Vagina (tissue), 2 donors: ENCODE measurements at regions not wholly inside any gene's neighbourhood (a gene's known extent, or its start where the extent isn't known, plus 50 kb on each side); places are given as distances from the start of the nearest gene placed in this dataset.

ENCODE experiments used
- CTCF ChIP-seq, 3 experiments: fragments of 450-650 bp in 2 of 3; fragments of 200-600 bp in 1 of 3; sonication (generic) in 1 of 3; IDR thresholded peaks; one replicate each; pipeline ENCODE4 v1.5.1; 2017 to 2019; ENCODE audit warnings: antibody characterized with exemption in 3 of 3, mild to moderate bottlenecking in 2 of 3, moderate library complexity in 2 of 3
- POLR2A ChIP-seq, 2 donors: fragments of 450-650 bp; IDR thresholded peaks; one replicate each; pipeline ENCODE4 v1.6.1; 2017; ENCODE audit warnings: antibody characterized with exemption in 2 of 2, mild to moderate bottlenecking in 2 of 2, moderate library complexity in 2 of 2
- POLR2AphosphoS5 ChIP-seq, 2 donors: sonication (generic); formaldehyde crosslinking; IDR thresholded peaks; one replicate each; pipeline ENCODE4 v1.9.0; 2017; ENCODE audit warnings: antibody characterized with exemption in 2 of 2, mild to moderate bottlenecking in 2 of 2, low read depth in 1 of 2; ENCODE audit not compliant: insufficient read depth in 1 of 2

- no peak for TF ChIP-seq CTCF (IDR thresholded peaks at IDR 0.05)
- TF ChIP-seq POLR2A (IDR thresholded peaks at IDR 0.05): no peak
- TF ChIP-seq POLR2AphosphoS5 (IDR thresholded peaks at IDR 0.05; ENCODE audit: insufficient read depth in 1 of 2, low read depth in 1 of 2): no peak
Measured at GRCh38 chr4:23241408-23241807, 548.7 kb downstream of the GBA3 start.
